A673 (cell line): ENCODE measurements at regions not wholly inside any gene's neighbourhood (a gene's known extent, or its start where the extent isn't known, plus 50 kb on each side); places are given as distances from the start of the nearest gene placed in this dataset.

ENCODE experiments used
- CTCF ChIP-seq: fragments of 300-800, 200-600 bp; sonication (generic); conservative IDR thresholded peaks from 2 replicates; pipeline ENCODE4 v1.5.1; 2017; ENCODE audit warnings: low read depth, mild to moderate bottlenecking, antibody characterized with exemption, low read length, moderate library complexity, mixed read lengths
- EZH2 ChIP-seq: fragments of 200-600 bp; sonication (generic); IDR thresholded peaks from 2 replicates; pipeline ENCODE4 v1.6.1; 2017; ENCODE audit warnings: borderline replicate concordance, low read depth, mild to moderate bottlenecking, mixed read lengths, antibody characterized with exemption, low read length; ENCODE audit not compliant: poor library complexity, severe bottlenecking

GRCh38 chr6:2440516-2440915 is 195.1 kb upstream of the GMDS start:
- TF ChIP-seq CTCF (no peak), EZH2 (no peak)
